ENCODE measurements at regions not wholly inside any gene's neighbourhood (a gene's known extent, or its start where the extent isn't known, plus 50 kb on each side); places are given as distances from the start of the nearest gene placed in this dataset.

DNA sequence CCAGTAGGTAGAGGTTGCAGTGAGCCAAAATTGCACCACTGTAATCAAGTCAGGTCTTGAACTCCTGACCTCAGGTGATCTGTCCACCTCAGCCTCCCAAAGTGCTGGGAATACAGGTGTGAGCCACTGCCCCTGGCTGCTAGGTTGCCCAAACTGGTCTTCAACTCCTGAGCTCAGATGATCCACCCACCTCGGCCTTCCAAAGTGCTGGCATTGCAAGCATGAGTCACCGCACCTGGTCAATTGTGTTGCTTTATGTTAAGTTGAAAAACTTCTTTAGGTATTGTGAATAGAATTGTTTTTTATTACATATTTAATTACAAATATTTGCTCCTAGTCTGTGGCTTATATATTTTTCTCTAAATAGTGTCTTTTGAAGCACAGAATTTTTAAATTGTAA, 80.5 kb downstream of the PRKAB2 start:
- H3K9ac ChIP-seq (replicated peaks; ENCODE audit: extremely low read depth, insufficient read depth, low read length): no peak overlapping the region
- no peak for TF ChIP-seq MYC (IDR thresholded peaks at IDR 0.05; ENCODE audit: low read depth, low read length)
- no peak for TF ChIP-seq GATA2 (IDR thresholded peaks at IDR 0.05; ENCODE audit: insufficient read depth, insufficient read length, low read depth, low read length)
- TF ChIP-seq JUN (IDR thresholded peaks at IDR 0.05; ENCODE audit: borderline replicate concordance, insufficient read depth, insufficient read length, low read depth): no peak
- no peak for TF ChIP-seq POLR2A (IDR thresholded peaks at IDR 0.05; ENCODE audit: low read depth, low read length)
- TF ChIP-seq, protein P1, sequence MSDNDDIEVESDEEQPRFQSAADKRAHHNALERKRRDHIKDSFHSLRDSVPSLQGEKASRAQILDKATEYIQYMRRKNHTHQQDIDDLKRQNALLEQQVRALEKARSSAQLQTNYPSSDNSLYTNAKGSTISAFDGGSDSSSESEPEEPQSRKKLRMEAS (IDR thresholded peaks at IDR 0.05; ENCODE audit: insufficient read depth, insufficient read length): no peak
- TF ChIP-seq, protein P2, sequence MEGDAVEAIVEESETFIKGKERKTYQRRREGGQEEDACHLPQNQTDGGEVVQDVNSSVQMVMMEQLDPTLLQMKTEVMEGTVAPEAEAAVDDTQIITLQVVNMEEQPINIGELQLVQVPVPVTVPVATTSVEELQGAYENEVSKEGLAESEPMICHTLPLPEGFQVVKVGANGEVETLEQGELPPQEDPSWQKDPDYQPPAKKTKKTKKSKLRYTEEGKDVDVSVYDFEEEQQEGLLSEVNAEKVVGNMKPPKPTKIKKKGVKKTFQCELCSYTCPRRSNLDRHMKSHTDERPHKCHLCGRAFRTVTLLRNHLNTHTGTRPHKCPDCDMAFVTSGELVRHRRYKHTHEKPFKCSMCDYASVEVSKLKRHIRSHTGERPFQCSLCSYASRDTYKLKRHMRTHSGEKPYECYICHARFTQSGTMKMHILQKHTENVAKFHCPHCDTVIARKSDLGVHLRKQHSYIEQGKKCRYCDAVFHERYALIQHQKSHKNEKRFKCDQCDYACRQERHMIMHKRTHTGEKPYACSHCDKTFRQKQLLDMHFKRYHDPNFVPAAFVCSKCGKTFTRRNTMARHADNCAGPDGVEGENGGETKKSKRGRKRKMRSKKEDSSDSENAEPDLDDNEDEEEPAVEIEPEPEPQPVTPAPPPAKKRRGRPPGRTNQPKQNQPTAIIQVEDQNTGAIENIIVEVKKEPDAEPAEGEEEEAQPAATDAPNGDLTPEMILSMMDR (IDR thresholded peaks at IDR 0.05; ENCODE audit: extremely low read depth in 1 of 2, insufficient read depth in 1 of 2, low read depth in 1 of 2, low read length in 2 of 2): no peak
- no peak for TF ChIP-seq EZH2 (IDR thresholded peaks at IDR 0.05; ENCODE audit: borderline replicate concordance, low read depth, low read length, severe bottlenecking)
- TF ChIP-seq FOS (IDR thresholded peaks at IDR 0.05; ENCODE audit: borderline replicate concordance, insufficient read depth, low read length): no peak
- no peak for TF ChIP-seq POLR2AphosphoS5 (IDR thresholded peaks at IDR 0.05; ENCODE audit: insufficient read depth, low read depth, low read length)
- no peak overlapping the region for H3K4me3 ChIP-seq (replicated peaks in 1 of 3; ENCODE audit: insufficient read depth in 1 of 3, low read depth in 1 of 3, low read length in 3 of 3)
- dilution Hi-C loops (cut with MboI; ENCODE audit: extremely low pct_ligation_motif_present, low sequenced_read_pairs): no loop called here
- H3K27me3 ChIP-seq (ENCODE audit: control insufficient read depth in 2 of 2, insufficient read depth in 2 of 2, low read length in 2 of 2): peaks cover 5 to 12% of the 10 kb centered on the region in 2 experiments
- H4K20me1 ChIP-seq (replicated peaks; ENCODE audit: control insufficient read depth, extremely low read depth, insufficient read depth, low read length): no peaks in the 10 kb centered on the region
- intact Hi-C loops (cut with micrococcal nuclease): no loop called here
- FAIRE-seq (no peak), DNase-seq (ENCODE audit: low read depth, low spot score) (no peak)
- CTCF ChIA-PET: no interaction called here
- no peak overlapping the region for H3K4me2 ChIP-seq (ENCODE audit: insufficient read depth, low read length)
- H3K9me3 ChIP-seq (replicated peaks; ENCODE audit: control insufficient read depth, insufficient read depth, low read length): no peaks in the 10 kb centered on the region
- BruUV-seq (replicated peaks): no TSS peak
- no peaks in the 10 kb centered on the region for H3K36me3 ChIP-seq (ENCODE audit: control insufficient read depth in 2 of 2, extremely low read depth in 1 of 2, insufficient read depth in 2 of 2, low read length in 2 of 2)
- no peaks in the 10 kb centered on the region for H3K4me1 ChIP-seq (ENCODE audit: control insufficient read depth, extremely low read depth, insufficient read depth, low read length)
- H2AFZ ChIP-seq (ENCODE audit: low read depth, low read length): no peak overlapping the region
- no peak overlapping the region for H3K27ac ChIP-seq (ENCODE audit: insufficient read depth, low read depth, low read length)
- H3K9me1 ChIP-seq (replicated peaks; ENCODE audit: control insufficient read depth, extremely low read depth, insufficient read depth, low read length): no peaks in the 10 kb centered on the region
- no peaks in the 10 kb centered on the region for H3K79me2 ChIP-seq (ENCODE audit: control insufficient read depth, insufficient read depth, low read length)
- POLR2A ChIA-PET: no interaction called here
